22Rv1 (cell line): ENCODE measurements at regions not wholly inside any gene's neighbourhood (a gene's known extent, or its start where the extent isn't known, plus 50 kb on each side); places are given as distances from the start of the nearest gene placed in this dataset.

Experiments
- CTCF ChIP-seq: fragments of 450-650 bp; IDR thresholded peaks from 2 replicates; pipeline ENCODE4 v1.5.1; 2017; ENCODE audit warnings: mild to moderate bottlenecking
- ZFX ChIP-seq: fragments of 450-650 bp; IDR thresholded peaks from 2 replicates; pipeline ENCODE4 v1.6.1; 2017; ENCODE audit warnings: antibody characterized with exemption, borderline replicate concordance

GRCh38 chr10:36721871-36722270 is 403.5 kb upstream of the ANKRD30A start:
- no peak for TF ChIP-seq CTCF
- no peak for TF ChIP-seq ZFX
